CD4-positive, alpha-beta memory T cell (primary cell): ENCODE measurements at regions not wholly inside any gene's neighbourhood (a gene's known extent, or its start where the extent isn't known, plus 50 kb on each side); places are given as distances from the start of the nearest gene placed in this dataset.

ENCODE experiments used
- CTCF ChIA-PET: fragments of 350-600 bp; sonication (Branson Sonifier 250); formaldehyde crosslinking; loops from one replicate; lab custom pipeline; 2021; ENCODE audit warnings: inconsistent platforms; ENCODE audit not compliant: partially characterized antibody; lab: Charles Lee
- POLR2A ChIA-PET: fragments of 350-600 bp; sonication (Branson Sonifier 250); formaldehyde crosslinking; loops from one replicate; lab custom pipeline; 2021; ENCODE audit not compliant: partially characterized antibody; lab: Charles Lee
- DNase-seq, 5 donors: peaks; one replicate each; pipeline versions ENCODE4 v3.0.0 to v3.0.0-alpha.2; 2020 to 2022; ENCODE audit warnings: mixed read lengths in 1 of 5
- H3K27ac ChIP-seq: one replicate; pipeline ENCODE4 v1.7.0; 2013; ENCODE audit warnings: low read depth, low read length
- H3K27me3 ChIP-seq: 2 replicates; pipeline ENCODE4 v1.7.0; 2013; ENCODE audit warnings: mild to moderate bottlenecking, low read length, moderate library complexity; ENCODE audit not compliant: insufficient read depth
- H3K36me3 ChIP-seq: 2 replicates; pipeline ENCODE4 v1.7.0; 2013; ENCODE audit warnings: mild to moderate bottlenecking, low read length, moderate library complexity; ENCODE audit not compliant: insufficient read depth
- H3K4me1 ChIP-seq: 2 replicates; pipeline ENCODE4 v1.7.0; 2013; ENCODE audit warnings: mild to moderate bottlenecking, low read length, moderate library complexity; ENCODE audit not compliant: insufficient read depth
- H3K4me3 ChIP-seq, 2 donors: one replicate each; pipeline ENCODE4 v1.7.0; 2013; ENCODE audit warnings: low read length in 2 of 2, mild to moderate bottlenecking in 1 of 2
- H3K9me3 ChIP-seq, 2 donors: one replicate each; pipeline ENCODE4 v1.7.0; 2013; ENCODE audit warnings: low read length in 2 of 2, control low read depth in 1 of 2; ENCODE audit not compliant: control insufficient read depth in 1 of 2
- H3K27ac Mint-ChIP-seq, 7 donors: one replicate each; pipeline ENCODE4 v1.8.0; 2020 to 2021; ENCODE audit warnings: mixed read lengths in 7 of 7, mild to moderate bottlenecking in 6 of 7, inconsistent platforms in 3 of 7, moderate library complexity in 3 of 7
- H3K27me3 Mint-ChIP-seq, 2 donors: one replicate each; pipeline ENCODE4 v1.8.0; 2020 to 2021; ENCODE audit warnings: mixed read lengths in 2 of 2
- H3K36me3 Mint-ChIP-seq, 2 donors: one replicate each; pipeline ENCODE4 v1.8.0; 2020 to 2021; ENCODE audit warnings: mixed read lengths in 2 of 2, inconsistent platforms in 1 of 2, mild to moderate bottlenecking in 1 of 2
- H3K4me1 Mint-ChIP-seq, 4 donors: one replicate each; pipeline ENCODE4 v1.8.0; 2020 to 2021; ENCODE audit warnings: mixed read lengths in 4 of 4, mild to moderate bottlenecking in 1 of 4
- H3K4me3 Mint-ChIP-seq, 8 donors: one replicate each; pipeline ENCODE4 v1.8.0; 2020 to 2021; ENCODE audit warnings: mixed read lengths in 8 of 8, mild to moderate bottlenecking in 7 of 8, moderate library complexity in 6 of 8, inconsistent platforms in 3 of 8
- H3K9me3 Mint-ChIP-seq, 8 donors: one replicate each; pipeline ENCODE4 v1.8.0; 2020 to 2021; ENCODE audit warnings: mixed read lengths in 8 of 8, mild to moderate bottlenecking in 5 of 8, inconsistent platforms in 3 of 8, moderate library complexity in 1 of 8
- intact Hi-C: fragments of 100-400 bp; cut with micrococcal nuclease; formaldehyde crosslinking; loops from one replicate; pipeline ENCODE4 v1.15.1; 2023

DNA sequence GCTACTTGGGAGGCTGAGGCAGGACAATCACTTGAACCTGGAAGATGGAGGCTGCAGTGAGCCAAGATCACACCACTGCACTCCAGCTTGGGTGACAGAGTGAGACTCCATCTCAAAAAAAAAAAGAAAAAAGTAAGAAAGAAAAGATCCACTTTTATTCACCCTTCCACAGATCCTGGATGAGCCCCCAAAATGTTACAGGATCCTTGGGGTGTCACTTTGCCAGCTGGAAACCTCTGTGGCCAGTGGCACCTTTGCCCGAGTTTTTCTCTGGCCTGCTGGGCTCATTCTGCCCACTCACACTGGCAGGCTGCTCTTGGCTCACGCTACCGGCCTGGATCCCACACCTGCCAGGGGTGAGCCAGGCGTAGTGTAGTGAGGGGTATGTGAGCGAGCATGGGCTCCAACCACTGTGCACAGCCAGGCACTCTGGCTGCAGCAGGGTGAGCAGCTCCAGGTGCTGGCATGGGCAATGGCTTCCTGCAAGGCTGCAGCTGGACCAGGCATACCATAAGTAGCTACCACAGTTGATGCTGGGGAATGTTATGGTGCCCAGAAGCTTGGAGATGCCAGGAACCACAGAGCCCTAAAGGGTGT is 57.8 kb upstream of the C15orf39 start:
- Mint-ChIP-seq H3K27me3 (no peaks in the 10 kb centered on the region), H3K4me3 (no peak overlapping the region), H3K27ac (no peak overlapping the region), H3K9me3 (peaks cover 0 to 58% (median 35%) of the 10 kb centered on the region in 8 donors), H3K4me1 (no peaks in the 10 kb centered on the region), H3K36me3 (peaks cover 0 to 8% of the 10 kb centered on the region in 2 donors)
- no peaks in the 10 kb centered on the region for H3K4me1 ChIP-seq
- ChIA-PET CTCF (no interaction called here), POLR2A (no interaction called here)
- DNase-seq = no peak
- peaks cover 4 to 29% of the 10 kb centered on the region in 2 donors for H3K9me3 ChIP-seq
- H3K27ac ChIP-seq = no peak overlapping the region
- intact Hi-C loops = no loop called here
- no peaks in the 10 kb centered on the region for H3K36me3 ChIP-seq
- H3K4me3 ChIP-seq = no peak overlapping the region
- H3K27me3 ChIP-seq = no peaks in the 10 kb centered on the region

DNA sequence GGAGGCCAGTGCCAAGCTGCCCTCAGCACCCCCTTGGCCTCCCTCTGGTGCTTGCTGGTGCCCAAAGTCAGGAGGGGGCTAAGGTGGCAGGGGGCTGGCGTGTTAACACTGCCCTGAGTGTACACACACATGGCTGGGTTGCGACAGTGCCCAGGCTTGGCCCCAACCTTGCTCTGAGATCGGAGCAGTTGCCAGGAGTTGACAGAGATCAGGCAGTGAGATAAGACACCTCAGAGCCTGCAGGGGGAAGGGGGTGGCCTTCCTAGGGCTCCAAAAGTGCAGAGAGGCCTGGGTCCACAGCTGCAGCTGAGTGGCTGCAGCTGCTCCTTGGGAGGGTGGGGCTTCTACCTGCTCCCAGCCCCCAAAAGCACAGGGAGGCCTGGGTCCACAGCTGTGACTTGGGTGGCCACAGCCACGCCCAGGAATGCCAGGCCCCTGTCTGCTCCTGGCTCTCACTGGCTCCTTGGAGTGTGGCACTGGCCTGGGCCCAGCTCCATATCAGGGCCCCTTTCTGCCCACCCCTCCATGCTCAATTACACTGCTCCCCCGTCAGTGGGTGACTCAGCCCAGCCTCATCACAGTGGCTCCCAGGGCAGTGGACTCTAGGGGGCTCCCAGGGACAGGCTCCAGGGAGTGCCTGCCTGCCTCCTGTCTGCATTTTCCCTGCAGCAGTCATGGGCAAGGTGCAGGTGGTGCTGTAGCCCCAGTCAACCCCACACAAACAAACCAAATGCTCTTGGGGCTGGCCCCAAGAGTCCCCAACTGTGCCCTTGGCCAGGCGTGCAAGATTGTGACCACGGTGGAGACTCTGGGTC is 56.4 kb upstream of the C15orf39 start:
- intact Hi-C loops = no loop called here
- no peaks in the 10 kb centered on the region for H3K4me1 Mint-ChIP-seq
- H3K9me3 ChIP-seq = peaks cover 4 to 29% of the 10 kb centered on the region in 2 donors
- H3K9me3 Mint-ChIP-seq = peaks cover 0 to 58% (median 35%) of the 10 kb centered on the region in 8 donors
- no peak overlapping the region for H3K27ac Mint-ChIP-seq
- no peak overlapping the region for H3K4me3 Mint-ChIP-seq
- no peak overlapping the region for H3K4me3 ChIP-seq
- no peaks in the 10 kb centered on the region for H3K27me3 ChIP-seq
- ChIA-PET CTCF (no interaction called here), POLR2A (no interaction called here)
- no peaks in the 10 kb centered on the region for H3K36me3 ChIP-seq
- no peak for DNase-seq
- no peaks in the 10 kb centered on the region for H3K4me1 ChIP-seq
- no peak overlapping the region for H3K27ac ChIP-seq
- no peaks in the 10 kb centered on the region for H3K27me3 Mint-ChIP-seq
- H3K36me3 Mint-ChIP-seq = peaks cover 0 to 8% of the 10 kb centered on the region in 2 donors

DNA sequence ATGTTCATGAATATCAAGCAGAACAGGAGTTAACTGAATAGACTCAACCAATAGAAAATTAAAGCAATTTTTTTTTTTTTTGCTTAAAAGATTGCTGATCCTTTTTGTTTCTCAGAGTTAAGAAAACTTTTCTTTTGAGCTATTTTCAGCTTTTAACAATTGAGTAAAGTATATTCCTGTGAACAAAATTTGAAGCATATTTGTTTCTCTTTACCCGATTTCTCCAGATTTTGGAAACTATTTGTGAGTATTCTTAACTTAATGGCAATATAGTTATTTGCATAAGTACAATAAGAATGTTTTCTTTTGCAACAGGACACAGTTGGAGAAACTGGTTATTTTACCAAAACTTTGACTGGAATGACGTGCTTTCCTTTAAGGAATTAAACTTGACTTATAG is 53.4 kb upstream of the C15orf39 start:
- Mint-ChIP-seq H3K36me3 (no peaks in the 10 kb centered on the region), H3K4me1 (peaks cover 0 to 2% (median 0%) of the 10 kb centered on the region in 4 donors), H3K27me3 (no peaks in the 10 kb centered on the region), H3K4me3 (no peak overlapping the region), H3K27ac (no peak overlapping the region), H3K9me3 (peaks cover 0 to 29% (median 14%) of the 10 kb centered on the region in 8 donors)
- Histone ChIP-seq H3K9me3 (peaks cover 4 to 16% of the 10 kb centered on the region in 2 donors), H3K4me3 (no peak overlapping the region), H3K27me3 (no peaks in the 10 kb centered on the region), H3K4me1 (no peaks in the 10 kb centered on the region), H3K36me3 (no peaks in the 10 kb centered on the region), H3K27ac (no peak overlapping the region)
- DNase-seq = no peak
- intact Hi-C loops = no loop called here
- CTCF ChIA-PET = no interaction called here
- POLR2A ChIA-PET = no interaction called here

DNA sequence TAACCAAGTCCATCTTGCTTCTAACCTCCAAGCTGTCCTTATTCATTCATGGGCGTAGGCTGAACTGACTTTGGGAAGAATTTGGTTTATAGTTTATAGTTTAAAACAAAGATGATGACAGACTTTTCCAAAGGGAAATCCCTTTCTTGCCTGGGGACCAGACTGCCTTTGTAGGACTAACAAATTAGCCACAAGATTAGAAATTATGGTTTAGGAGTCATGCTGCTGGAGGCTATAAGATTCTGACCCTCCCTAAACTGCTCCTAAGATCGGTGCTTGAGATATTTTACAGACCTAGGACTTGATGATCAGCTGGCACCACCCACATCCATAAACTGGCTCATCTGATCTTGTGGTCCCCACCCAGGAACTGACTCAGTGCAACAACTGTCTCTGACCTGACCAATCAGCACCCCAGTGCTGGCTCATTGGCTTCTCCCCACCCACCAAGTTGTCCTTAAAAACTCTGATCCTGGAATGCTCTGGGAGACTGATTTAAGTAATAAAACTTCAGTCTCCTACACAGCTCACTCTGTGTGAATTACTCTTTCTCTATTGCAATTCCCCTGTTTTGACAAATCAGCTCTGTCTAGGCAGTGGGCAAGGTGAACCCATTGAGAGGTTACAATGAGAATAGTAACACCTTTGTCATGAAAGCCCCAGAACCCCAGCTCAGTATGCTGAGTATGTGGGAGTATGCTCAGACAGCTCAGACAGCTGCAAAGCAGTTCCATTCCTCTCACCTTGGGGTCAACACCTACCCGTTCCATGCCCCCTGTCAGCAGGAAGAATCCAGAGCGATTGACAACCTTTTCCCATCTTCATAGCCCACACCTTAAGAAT is 51.6 kb upstream of the C15orf39 start:
- H3K4me1 ChIP-seq = no peaks in the 10 kb centered on the region
- DNase-seq = no peak
- H3K27me3 ChIP-seq = no peaks in the 10 kb centered on the region
- no peaks in the 10 kb centered on the region for H3K36me3 ChIP-seq
- H3K27ac ChIP-seq = no peak overlapping the region
- no peaks in the 10 kb centered on the region for H3K9me3 ChIP-seq
- ChIA-PET POLR2A (no interaction called here), CTCF (no interaction called here)
- H3K4me3 Mint-ChIP-seq = no peak overlapping the region
- H3K27me3 Mint-ChIP-seq = no peaks in the 10 kb centered on the region
- H3K4me1 Mint-ChIP-seq = peaks cover 0 to 5% (median 2%) of the 10 kb centered on the region in 4 donors
- peaks cover 0 to 18% (median 4%) of the 10 kb centered on the region in 8 donors for H3K9me3 Mint-ChIP-seq
- H3K27ac Mint-ChIP-seq = no peak overlapping the region
- H3K36me3 Mint-ChIP-seq = no peaks in the 10 kb centered on the region
- H3K4me3 ChIP-seq = no peak overlapping the region
- intact Hi-C loops = no loop called here

GRCh38 chr15:75151214-75152128 is 50.2 kb upstream of the C15orf39 start:
- no peaks in the 10 kb centered on the region for H3K4me1 ChIP-seq
- ChIA-PET CTCF (no interaction called here), POLR2A (no interaction called here)
- H3K27ac ChIP-seq = no peak overlapping the region
- peak overlapping the region in 3 of 7 donors; percentile 4 to 57 (median 52) for H3K27ac Mint-ChIP-seq
- intact Hi-C loops = no loop called here
- no peak overlapping the region for H3K4me3 Mint-ChIP-seq
- H3K27me3 Mint-ChIP-seq = no peaks in the 10 kb centered on the region
- DNase-seq = no peak
- no peaks in the 10 kb centered on the region for H3K36me3 ChIP-seq
- H3K27me3 ChIP-seq = no peaks in the 10 kb centered on the region
- H3K36me3 Mint-ChIP-seq = no peaks in the 10 kb centered on the region
- peaks cover 0 to 18% (median 2%) of the 10 kb centered on the region in 8 donors for H3K9me3 Mint-ChIP-seq
- peaks cover 0 to 5% (median 2%) of the 10 kb centered on the region in 4 donors for H3K4me1 Mint-ChIP-seq
- no peak overlapping the region for H3K4me3 ChIP-seq
- no peaks in the 10 kb centered on the region for H3K9me3 ChIP-seq
